ENCODE measurements at regions not wholly inside any gene's neighbourhood (a gene's known extent, or its start where the extent isn't known, plus 50 kb on each side); places are given as distances from the start of the nearest gene placed in this dataset.

GRCh38 chr3:153752405-153753027 lies 368.7 kb upstream of the ARHGEF26 start:
- H3K4me3 ChIP-seq: no peak overlapping the region
- 72% methylated on average over 8 of the region's 8 CpGs for WGBS (ENCODE audit: low lambda C conversion rate, missing lambda C conversion rate)
- H2AFZ ChIP-seq: no peak overlapping the region
- no peaks in the 10 kb centered on the region for H3K36me3 ChIP-seq (replicated peaks; ENCODE audit: insufficient read depth, low read depth)
- H3K9me3 ChIP-seq (ENCODE audit: low read depth): no peaks in the 10 kb centered on the region
- no peak for TF ChIP-seq EZH2 (IDR thresholded peaks at IDR 0.05; ENCODE audit: borderline replicate concordance)
- no peak for TF ChIP-seq EZH2phosphoT487 (IDR thresholded peaks at IDR 0.05; ENCODE audit: low read depth, severe bottlenecking, unreplicated experiment)
- TF ChIP-seq CTCF (IDR thresholded peaks at IDR 0.05; ENCODE audit: poor library complexity): no peak
- no peaks in the 10 kb centered on the region for H3K9me2 ChIP-seq (replicated peaks; ENCODE audit: insufficient read depth)
- no peak for DNase-seq (ENCODE audit: low spot score)
- no peak overlapping the region for H3K4me2 ChIP-seq
- H3K27ac ChIP-seq: no peak overlapping the region
- H3K27me3 ChIP-seq: no peaks in the 10 kb centered on the region
- H3K4me1 ChIP-seq (ENCODE audit: insufficient read depth): peaks cover 5% of the 10 kb centered on the region
- no peaks in the 10 kb centered on the region for H4K20me1 ChIP-seq (ENCODE audit: insufficient read depth, poor library complexity, severe bottlenecking)
- no peaks in the 10 kb centered on the region for H3K79me2 ChIP-seq

- Histone ChIP-seq H2AFZ (no peak overlapping the region), H3K4me3 (no peak overlapping the region), H3K27me3 (no peaks in the 10 kb centered on the region), H3K9me3 (ENCODE audit: low read depth) (no peaks in the 10 kb centered on the region), H3K9me2 (replicated peaks; ENCODE audit: insufficient read depth) (no peaks in the 10 kb centered on the region), H3K27ac (no peak overlapping the region), H3K79me2 (no peaks in the 10 kb centered on the region), H3K4me2 (no peak overlapping the region), H4K20me1 (ENCODE audit: insufficient read depth, poor library complexity, severe bottlenecking) (no peaks in the 10 kb centered on the region), H3K36me3 (replicated peaks; ENCODE audit: insufficient read depth, low read depth) (no peaks in the 10 kb centered on the region), H3K4me1 (ENCODE audit: insufficient read depth) (peaks cover 5% of the 10 kb centered on the region)
- TF ChIP-seq EZH2 (IDR thresholded peaks at IDR 0.05; ENCODE audit: borderline replicate concordance) (no peak), CTCF (IDR thresholded peaks at IDR 0.05; ENCODE audit: poor library complexity) (no peak), EZH2phosphoT487 (IDR thresholded peaks at IDR 0.05; ENCODE audit: low read depth, severe bottlenecking, unreplicated experiment) (no peak)
- no peak for DNase-seq (ENCODE audit: low spot score)
- whole genome bisulfite sequencing (ENCODE audit: low lambda C conversion rate, missing lambda C conversion rate): 75% methylated on average over 2 of the region's 2 CpGs
Measured at GRCh38 chr3:153753035-153753434, 368.2 kb upstream of the ARHGEF26 start.

GRCh38 chr3:153756816-153757215 lies 364.4 kb upstream of the ARHGEF26 start:
- Histone ChIP-seq H4K20me1 (ENCODE audit: insufficient read depth, poor library complexity, severe bottlenecking) (no peaks in the 10 kb centered on the region), H3K9me2 (replicated peaks; ENCODE audit: insufficient read depth) (no peaks in the 10 kb centered on the region), H3K9me3 (ENCODE audit: low read depth) (no peaks in the 10 kb centered on the region), H3K79me2 (no peaks in the 10 kb centered on the region), H3K4me3 (no peak overlapping the region), H2AFZ (no peak overlapping the region), H3K27ac (no peak overlapping the region), H3K27me3 (no peaks in the 10 kb centered on the region), H3K36me3 (replicated peaks; ENCODE audit: insufficient read depth, low read depth) (no peaks in the 10 kb centered on the region), H3K4me2 (no peak overlapping the region), H3K4me1 (ENCODE audit: insufficient read depth) (peaks cover 5% of the 10 kb centered on the region)
- TF ChIP-seq CTCF (IDR thresholded peaks at IDR 0.05; ENCODE audit: poor library complexity): no peak
- TF ChIP-seq EZH2phosphoT487 (IDR thresholded peaks at IDR 0.05; ENCODE audit: low read depth, severe bottlenecking, unreplicated experiment): no peak
- TF ChIP-seq EZH2 (IDR thresholded peaks at IDR 0.05; ENCODE audit: borderline replicate concordance): no peak
- no peak for DNase-seq (ENCODE audit: low spot score)

GRCh38 chr3:153757839-153758238 lies 363.4 kb upstream of the ARHGEF26 start:
- 82% methylated on average over 3 of the region's 3 CpGs for WGBS (ENCODE audit: low lambda C conversion rate, missing lambda C conversion rate)

More at GRCh38 chr3:153757839-153758238, 363.4 kb upstream of the ARHGEF26 start:
- Histone ChIP-seq H3K4me2 (no peak overlapping the region), H3K4me3 (no peak overlapping the region), H3K36me3 (replicated peaks; ENCODE audit: insufficient read depth, low read depth) (no peaks in the 10 kb centered on the region), H3K27me3 (no peaks in the 10 kb centered on the region), H3K4me1 (ENCODE audit: insufficient read depth) (peaks cover 4% of the 10 kb centered on the region), H3K27ac (no peak overlapping the region), H3K9me2 (replicated peaks; ENCODE audit: insufficient read depth) (no peaks in the 10 kb centered on the region), H3K9me3 (ENCODE audit: low read depth) (no peaks in the 10 kb centered on the region), H4K20me1 (ENCODE audit: insufficient read depth, poor library complexity, severe bottlenecking) (no peaks in the 10 kb centered on the region), H2AFZ (no peak overlapping the region), H3K79me2 (no peaks in the 10 kb centered on the region)
- TF ChIP-seq EZH2phosphoT487 (IDR thresholded peaks at IDR 0.05; ENCODE audit: low read depth, severe bottlenecking, unreplicated experiment) (no peak), CTCF (IDR thresholded peaks at IDR 0.05; ENCODE audit: poor library complexity) (no peak), EZH2 (IDR thresholded peaks at IDR 0.05; ENCODE audit: borderline replicate concordance) (no peak)
- DNase-seq (ENCODE audit: low spot score): no peak
